GM19023 (cell line): ENCODE measurements at regions not wholly inside any gene's neighbourhood (a gene's known extent, or its start where the extent isn't known, plus 50 kb on each side); places are given as distances from the start of the nearest gene placed in this dataset.
A peak's percentile ranks its signal among the peaks of the same experiment; 100 is the strongest.

Source experiments
- ATAC-seq: cut with Tn5 transposase; IDR thresholded peaks from one replicate; pipeline ENCODE4 v1.9.1; 2021; ENCODE audit warnings: mild to moderate bottlenecking, moderate library complexity; ENCODE audit not compliant: unreplicated experiment

DNA sequence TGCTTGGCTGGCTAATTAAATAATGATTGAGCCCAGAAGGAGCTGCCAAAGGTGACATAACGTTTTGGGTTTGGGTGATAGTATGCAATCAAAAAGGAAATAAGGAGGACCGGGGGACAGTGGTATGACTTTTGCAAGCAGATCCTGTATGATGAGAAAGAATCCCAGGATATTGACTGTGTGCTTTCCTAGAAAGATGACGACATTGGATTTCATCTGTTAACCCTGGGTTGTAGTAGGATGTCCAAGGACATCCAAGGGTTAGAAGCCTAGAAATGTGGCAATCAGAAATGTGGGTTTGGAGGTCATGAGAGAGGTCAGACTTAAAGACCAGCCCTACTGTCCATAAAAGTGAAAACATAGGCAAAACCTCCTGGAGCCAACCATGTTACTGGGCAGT, 50.3 kb upstream of the HMHB1 start:
- ATAC-seq = no peak

DNA sequence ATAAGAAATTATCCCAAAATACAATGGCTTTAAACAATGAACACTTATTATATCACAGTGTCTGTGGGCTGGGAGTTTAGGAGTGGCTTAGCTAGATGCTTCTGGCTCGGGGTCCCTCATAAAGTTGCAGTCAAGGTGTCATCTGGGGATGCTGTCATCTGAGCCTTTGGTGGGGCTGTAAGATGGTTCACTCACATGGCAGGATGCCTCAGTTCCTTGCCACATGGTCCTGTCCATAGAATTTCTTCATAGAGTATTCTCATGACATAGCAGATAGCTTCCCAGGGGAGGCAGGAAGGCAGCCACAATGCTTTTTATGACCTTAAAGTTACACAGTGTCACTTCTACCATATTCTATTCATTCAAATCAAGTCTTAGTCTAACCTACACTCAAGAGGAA, 51.2 kb upstream of the HMHB1 start:
- ATAC-seq = no peak

GRCh38 chr5:143760131-143760505, 51.8 kb upstream of the HMHB1 start:
- ATAC-seq = peak; percentile 52

DNA sequence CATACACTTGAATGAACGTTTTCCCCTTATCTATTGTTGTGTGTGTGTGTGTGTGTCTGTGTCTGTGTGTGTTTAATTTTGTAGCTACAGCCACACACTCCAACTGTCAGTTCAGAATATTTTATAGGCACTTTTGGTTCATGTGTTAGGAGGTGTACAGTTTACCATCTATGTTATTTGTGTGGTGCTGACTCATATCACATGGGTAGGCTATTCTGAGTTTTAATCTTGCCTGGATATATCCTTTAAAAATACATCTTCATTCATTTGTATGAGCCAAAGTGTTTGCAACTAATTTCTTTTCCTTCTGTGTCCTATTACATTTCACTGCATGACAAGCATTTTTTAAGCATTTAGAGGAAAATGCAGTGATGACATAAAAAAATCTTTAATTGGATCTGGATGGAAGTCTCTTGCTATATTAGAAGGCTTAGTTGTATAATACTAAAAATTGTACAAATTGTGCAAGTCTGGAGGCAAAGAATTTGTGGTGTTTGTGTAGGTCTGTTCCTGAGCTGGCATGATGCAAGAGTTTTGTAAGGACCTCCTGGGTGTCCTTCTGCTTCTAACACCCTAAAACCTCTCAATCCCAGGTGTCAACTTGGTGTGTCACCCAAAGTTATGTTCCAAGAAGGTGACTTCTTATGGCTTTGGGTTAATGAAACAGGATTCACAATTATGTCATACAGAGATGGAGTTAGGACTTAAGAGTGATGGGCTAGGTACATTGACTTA, 52.4 kb upstream of the HMHB1 start:
- no peak for ATAC-seq

DNA sequence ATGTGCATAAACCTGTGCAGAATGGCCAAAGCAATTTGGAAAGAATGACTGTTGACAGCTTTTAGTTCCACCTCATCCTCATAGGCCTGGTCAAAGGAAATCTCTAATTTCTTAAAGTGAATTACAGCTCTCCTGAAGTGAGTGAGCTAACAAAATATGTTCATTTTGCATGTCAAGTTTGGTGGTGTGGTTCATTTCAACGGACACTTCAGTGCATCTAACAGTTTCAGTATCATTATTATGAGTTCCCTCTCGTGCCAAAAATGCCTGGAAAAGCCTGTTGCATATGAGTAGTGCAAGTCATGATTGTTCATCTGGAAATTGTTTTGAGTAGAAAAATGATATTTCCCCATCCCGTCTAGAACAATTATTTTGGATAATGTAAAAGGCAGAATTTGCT, 53.2 kb upstream of the HMHB1 start:
- ATAC-seq = peak; percentile 56

DNA sequence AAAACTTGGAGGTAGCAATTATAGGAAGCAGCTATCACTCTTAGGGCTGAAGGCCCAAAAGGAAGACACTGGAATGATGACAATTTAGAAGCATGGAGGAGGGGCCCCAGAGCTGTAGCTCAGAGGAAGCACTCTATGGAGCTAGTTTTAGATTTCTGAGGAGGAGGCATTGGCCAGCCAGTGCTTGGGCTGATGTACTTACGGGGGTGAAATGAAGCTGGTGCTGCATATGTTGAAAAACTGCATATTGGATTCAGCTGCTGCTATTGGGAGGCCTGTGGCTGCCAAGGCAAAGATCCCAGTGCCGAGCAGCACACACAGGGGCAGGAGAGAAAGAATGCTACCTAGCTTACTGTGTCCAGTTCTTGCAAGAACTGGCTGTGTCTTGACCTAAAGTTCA, 53.9 kb upstream of the HMHB1 start:
- ATAC-seq = no peak

DNA sequence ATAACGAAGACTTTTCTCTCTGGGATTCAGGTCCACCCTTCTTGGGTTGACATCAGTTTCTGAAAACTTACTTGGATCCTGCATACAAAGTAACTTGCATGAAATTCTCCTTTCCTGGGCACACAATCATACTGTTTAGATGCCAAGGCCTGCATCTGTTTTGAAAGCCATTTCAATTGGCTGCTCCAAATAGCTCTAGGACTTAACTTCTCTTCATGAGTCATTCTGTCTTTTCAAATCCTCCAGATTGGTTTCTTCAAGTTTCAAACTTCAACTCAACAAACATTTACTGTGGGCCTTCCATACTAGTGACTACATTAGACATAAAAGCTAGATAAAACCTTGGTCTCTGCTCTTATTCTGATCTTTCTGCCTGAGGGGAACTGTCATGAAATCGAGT, 54.8 kb upstream of the HMHB1 start:
- ATAC-seq = no peak

GRCh38 chr5:143755966-143756365, 56.0 kb upstream of the HMHB1 start:
- ATAC-seq = no peak

DNA sequence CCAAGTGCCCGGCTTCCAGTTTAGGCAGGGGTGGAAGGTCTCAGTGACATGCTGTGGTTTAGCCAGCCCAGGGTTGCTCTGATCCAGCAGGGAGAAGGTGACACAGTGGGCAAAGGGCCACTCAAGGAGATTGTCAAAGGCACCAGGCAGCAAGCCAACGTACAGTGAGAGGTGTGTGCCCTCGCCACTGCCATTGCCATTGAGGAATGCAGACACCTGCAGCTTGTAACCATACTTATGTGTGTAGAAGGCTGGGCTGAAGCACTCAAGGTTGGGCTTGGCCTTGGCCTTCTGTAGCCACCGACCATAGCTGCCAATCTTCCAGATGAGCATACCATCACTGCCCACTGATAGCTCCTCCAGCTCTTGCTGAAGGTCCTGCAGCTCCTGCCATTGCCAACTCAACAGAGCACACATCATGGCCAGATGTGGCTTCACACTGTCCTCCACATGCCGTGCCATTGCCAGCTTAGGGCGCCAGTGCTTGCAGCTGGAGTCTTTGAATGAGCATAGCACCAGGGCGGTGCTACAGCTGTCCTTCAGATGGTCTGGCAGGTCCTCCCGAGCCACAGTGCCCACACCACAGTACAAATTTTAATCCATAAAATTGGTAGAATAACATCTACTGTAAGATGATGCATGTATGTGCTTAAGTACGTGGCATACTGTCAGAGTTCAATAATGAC, 59.7 kb upstream of the HMHB1 start:
- ATAC-seq = no peak

GRCh38 chr5:143751342-143751741, 60.6 kb upstream of the HMHB1 start:
- ATAC-seq = no peak

GRCh38 chr5:143749581-143750205, 62.3 kb upstream of the HMHB1 start:
- ATAC-seq = no peak

DNA sequence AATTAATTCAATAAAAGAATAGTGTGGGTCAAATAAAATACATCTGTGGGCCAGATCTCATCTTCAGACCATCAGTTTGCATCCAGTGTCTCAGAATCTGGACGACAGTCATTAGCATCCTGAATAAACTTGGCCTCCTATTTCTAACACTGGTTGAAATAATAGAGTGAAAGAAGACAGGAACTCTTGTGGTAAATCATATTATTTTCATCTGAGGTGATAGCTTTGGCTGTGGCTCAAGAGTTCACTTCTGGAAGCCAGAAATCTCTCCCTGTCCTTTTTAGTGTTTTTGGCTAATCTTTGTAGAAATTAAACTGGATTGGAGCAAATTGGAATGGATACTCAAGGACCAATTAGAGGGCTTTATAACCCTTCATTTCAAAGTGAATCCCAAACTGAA, 63.4 kb upstream of the HMHB1 start:
- ATAC-seq = no peak

- no peak for ATAC-seq
Measured at GRCh38 chr5:143742951-143743350, 69.0 kb upstream of the HMHB1 start.

- no peak for ATAC-seq
Measured at GRCh38 chr5:143741421-143741820, 70.5 kb upstream of the HMHB1 start.

- ATAC-seq = no peak
Measured at GRCh38 chr5:143740956-143741355, 71.0 kb upstream of the HMHB1 start.

DNA sequence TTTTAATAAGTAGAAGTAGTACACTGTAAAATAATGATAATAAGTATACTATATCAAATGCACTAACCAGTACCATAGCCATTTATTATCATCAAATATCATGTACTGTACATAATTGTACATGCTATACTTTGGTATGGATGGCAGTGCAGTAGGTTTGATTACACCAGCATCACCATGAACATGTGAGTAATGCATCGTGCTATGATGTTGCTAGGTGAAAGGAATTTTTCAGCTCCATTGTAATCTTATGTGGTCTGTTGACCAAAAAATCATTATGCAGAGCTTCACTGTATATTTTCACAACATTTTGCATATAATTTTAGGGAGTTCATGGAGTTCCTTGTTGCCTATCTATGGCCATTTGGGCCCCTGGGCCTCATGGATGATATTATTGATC, 72.2 kb upstream of the HMHB1 start:
- ATAC-seq = no peak

DNA sequence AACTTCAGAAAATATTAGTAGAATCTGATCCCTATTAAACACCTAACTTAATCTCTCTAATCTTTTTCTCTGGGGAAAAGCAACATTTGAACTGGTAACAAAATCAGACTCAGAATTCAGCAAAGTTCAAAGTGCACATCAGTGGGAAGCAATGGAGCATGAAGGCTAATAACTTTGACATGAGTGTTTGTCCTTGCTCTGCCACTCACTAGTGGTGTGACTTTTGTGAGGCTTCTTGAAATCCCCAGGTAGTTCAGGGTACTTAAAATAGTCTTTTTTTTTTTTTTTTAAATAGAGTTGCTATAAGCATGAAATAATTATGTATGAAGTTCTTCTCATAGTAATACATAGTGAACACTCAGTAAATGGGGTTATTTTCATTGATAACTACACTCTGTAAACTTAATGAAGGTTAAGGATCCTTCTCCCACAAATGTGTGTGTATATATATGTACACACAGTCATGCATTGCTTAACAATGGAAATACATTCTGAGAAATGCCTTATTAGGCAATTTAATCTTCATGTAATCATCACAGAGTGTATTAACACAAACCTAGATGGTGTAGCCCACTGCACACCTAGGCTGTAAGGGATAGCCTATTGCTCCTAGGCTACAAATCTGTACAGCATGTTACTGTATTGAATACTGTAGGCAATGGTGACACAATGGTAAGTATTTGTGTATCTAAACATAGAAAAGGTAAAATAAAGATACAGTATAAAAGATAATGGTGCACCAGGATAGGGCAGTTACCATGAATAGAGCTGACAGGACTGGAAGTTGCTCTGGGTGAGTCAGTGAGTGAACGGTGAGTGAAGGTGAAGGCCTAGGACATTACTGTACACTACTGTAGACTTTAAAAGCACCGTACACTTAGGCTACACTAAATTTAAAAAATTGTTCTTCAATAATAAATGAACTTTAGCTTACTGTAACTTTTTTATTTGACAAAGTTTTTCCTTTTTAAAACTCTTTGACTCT, 73.3 kb upstream of the HMHB1 start:
- ATAC-seq = no peak

- ATAC-seq = no peak
Measured at GRCh38 chr5:143737062-143737461, 74.9 kb upstream of the HMHB1 start.

- ATAC-seq = no peak
Measured at GRCh38 chr5:143734456-143734780, 77.5 kb upstream of the HMHB1 start.

DNA sequence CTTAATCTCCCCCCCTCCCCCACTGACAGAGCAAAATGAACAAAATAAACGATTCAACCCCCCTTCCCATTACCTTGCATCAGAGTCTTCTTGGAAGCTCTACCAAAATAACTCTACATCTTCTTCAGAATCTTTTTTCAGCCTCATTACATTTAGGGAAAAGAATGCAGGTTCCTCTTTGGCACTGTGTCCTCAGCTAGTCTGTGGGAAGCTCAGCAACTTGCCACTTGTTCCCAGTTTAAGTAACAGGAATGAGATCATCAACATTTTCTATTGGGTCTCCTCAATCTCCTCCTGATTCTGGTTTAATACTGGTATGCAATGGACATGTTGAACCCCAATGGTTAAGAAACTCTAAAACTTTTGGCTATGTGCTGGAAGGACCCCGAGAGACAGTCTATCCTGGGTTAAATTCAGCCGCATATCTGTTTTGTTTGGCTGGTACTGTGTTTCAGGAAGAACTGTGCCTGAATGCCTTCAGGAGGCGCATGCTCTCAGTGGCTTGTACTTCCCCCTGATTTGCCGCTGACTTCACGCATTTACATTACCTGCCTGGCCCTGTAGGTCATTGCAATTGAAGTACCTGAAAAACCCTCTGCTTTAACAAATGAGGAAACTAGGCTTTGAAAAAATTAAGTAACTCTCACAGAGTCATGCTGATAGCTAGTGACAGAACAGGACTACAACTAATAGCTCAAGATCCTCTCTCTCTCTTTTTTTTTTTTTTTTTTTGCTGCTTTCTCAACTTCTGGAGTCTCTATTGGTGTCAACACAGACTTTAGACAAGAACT, 78.1 kb upstream of the HMHB1 start:
- no peak for ATAC-seq
